ENCODE measurements at regions not wholly inside any gene's neighbourhood (a gene's known extent, or its start where the extent isn't known, plus 50 kb on each side); places are given as distances from the start of the nearest gene placed in this dataset.
A peak's percentile ranks its signal among the peaks of the same experiment; 100 is the strongest.
"Not testable (repeated sequence)": the region's sequence is repeated elsewhere in the genome, so short reads cannot be mapped to it uniquely, and the experiment has no call there.

GRCh38 chr13:73844986-73845385 is 289.2 kb downstream of the KLF12 start:
- no peak for DNase-seq

DNA sequence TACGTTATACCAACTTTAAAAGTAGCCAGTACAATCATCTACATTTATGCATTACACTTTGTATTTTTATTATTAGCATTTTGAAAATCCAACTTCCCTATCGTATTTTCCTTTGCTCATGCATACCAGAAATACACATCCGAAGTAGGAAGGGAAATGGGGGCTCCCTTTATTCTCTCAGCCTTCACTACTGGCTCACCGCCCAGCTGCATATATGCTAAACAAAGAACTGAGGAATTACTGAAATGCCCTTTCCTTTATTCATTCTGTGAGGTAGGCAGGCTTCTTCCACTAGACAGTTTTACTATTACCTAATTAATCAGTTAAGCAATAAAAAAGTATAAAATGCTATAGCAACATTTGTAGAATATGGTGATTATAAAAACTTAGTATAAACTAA is 291.6 kb downstream of the KLF12 start:
- no peak for DNase-seq

GRCh38 chr13:73842184-73842583 is 292.0 kb downstream of the KLF12 start:
- DNase-seq, result no peak

- no peak for DNase-seq
Observed at GRCh38 chr13:73837147-73837546, 297.1 kb downstream of the KLF12 start.

GRCh38 chr13:73835138-73835721 is 299.0 kb downstream of the KLF12 start:
- peak; percentile 14 to 22 for DNase-seq

DNA sequence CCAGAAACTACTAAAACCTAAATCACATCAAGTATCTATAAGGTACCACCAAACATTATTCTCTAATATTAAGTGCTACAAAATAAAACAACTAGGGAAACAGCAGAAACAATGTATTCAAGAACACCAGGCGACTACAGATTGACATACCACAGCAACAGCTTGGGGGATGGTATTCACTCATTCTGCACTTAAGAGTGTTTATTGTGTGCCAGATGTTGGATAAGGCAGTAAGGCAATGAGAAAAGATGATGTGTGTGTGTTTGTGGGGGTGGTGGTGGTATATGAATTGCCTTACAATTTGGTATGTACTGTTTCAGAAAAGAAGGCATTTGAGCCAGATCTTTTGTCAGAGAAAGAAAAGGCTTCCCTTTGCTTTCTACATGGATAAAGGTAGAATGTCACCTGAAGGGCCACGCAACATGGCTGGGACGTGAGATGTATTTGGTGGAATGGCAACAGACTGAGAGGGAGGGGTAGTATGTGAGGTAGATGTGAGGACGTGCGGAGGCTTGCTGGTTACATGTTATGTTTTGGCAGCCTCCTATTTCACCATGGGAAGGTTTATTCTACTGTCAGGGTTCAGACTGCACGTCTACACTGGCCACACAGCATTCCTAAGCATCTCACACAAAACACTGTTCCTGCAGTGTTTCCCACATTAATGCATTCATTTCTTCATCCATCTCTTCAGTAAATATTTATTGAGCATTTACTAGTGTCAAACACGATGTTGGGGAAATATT is 300.7 kb downstream of the KLF12 start:
- DNase-seq, result no peak

DNA sequence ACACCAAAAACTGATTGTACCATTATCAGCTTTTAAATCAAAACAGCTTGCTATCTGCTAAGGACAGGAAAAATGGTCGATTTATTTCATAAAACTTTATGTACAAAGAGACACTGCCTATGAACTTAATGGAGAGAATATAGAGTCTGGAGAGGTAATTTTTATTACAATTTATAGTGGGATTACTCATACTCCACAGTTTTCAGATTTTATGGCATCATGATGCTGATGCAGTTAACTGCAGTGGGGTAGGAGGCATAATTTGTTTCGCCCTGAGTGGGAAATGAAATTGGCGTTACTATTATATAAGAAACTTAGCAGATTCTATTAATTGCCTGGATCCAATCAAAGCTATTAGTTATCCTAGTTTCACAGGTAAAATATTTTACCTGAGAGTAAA is 301.4 kb downstream of the KLF12 start:
- DNase-seq, result no peak

GRCh38 chr13:73832128-73832588 is 302.0 kb downstream of the KLF12 start:
- DNase-seq, result no peak

- no peak for DNase-seq
Observed at GRCh38 chr13:73829416-73829815, 304.8 kb downstream of the KLF12 start.

GRCh38 chr13:73828811-73829210 is 305.4 kb downstream of the KLF12 start:
- no peak for DNase-seq

- DNase-seq, result no peak
Observed at GRCh38 chr13:73827434-73827833, 306.8 kb downstream of the KLF12 start.

- DNase-seq, result no peak
Observed at GRCh38 chr13:73825143-73825542, 309.1 kb downstream of the KLF12 start.

DNA sequence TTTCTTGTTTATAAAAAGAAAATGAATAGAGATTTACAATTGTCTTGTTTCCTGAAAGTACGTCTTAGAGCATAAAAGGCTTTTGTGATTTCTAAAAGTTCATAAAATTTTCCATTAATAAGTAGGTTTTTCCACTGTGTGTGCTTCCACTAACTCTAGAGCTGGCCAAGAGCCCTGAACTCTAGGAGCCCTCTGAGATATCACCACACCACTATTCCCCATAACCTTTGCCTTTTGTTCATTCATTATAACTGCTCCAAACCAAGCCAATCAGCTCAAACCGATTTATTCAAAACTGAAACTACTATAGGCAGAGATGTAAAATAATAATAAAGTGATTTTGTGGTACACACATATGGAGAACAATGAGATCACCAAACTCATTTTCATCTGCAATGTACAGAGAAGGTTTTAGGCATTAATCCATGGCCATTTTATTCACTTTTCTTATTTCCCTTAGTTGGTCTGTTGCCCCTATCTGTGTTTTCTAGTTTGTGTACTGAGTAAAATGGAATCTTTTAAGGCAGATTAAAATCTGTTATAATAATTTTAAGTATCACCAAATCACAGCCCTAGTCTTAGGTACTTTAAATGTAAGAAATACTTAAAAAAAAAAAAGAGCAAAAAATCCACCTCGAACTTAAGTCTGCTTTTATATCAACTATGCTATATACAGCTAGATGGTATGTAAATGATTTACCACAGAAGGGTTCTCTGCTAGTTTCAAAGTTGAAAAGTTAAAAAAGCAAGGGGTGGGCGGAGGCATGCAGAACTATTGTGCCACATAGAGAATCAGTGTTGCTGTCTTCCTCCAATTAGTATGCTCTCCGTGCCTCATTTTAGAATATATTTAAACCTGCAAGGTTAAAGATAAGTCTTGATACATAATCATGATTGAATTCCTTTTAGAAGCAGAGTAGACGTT is 311.3 kb downstream of the KLF12 start:
- no peak for DNase-seq

- no peak for DNase-seq
Observed at GRCh38 chr13:73820688-73821087, 313.5 kb downstream of the KLF12 start.

- DNase-seq, result no peak
Observed at GRCh38 chr13:73820285-73820684, 313.9 kb downstream of the KLF12 start.

GRCh38 chr13:73819711-73820110 is 314.5 kb downstream of the KLF12 start:
- no peak for DNase-seq

DNA sequence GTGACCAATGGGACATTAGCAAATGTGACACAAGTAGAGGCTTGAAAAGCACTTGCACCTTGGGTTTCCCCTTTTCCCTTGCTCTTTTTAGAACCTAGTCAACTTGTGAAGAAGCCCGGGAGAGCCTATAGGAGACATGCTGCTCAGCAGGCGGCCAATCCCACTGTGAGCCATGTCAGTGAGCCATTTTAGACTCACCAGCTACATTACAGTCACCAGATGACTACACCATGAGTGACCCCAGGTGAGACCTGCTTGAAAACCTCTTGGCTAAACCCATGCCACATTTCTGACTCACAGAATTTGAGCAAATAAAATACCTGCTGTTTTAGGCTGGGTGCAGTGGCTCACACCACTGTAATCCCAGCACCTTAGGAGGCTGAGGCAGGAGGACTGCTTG is 317.5 kb downstream of the KLF12 start:
- DNase-seq, result no peak

DNA sequence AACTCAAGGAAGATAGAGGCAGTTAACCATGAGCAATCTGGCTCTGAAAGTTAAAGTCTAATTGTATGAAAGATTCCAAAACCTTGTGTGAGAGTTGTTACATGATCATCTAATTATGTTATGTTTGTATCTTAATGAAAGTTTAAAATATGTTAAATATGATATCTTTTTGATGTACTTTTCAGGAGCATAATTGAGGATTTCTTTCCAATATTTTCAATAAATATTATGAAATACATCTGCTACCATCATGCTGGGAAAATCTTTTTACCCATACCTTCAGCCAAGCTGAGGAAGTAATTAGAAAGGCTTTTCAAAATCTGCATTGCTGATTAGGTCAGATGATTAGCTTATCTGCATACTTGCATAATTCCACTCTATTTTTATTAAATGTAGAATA is 318.4 kb downstream of the KLF12 start:
- no peak for DNase-seq

- DNase-seq, result no peak
Observed at GRCh38 chr13:73810647-73811046, 323.6 kb downstream of the KLF12 start.

GRCh38 chr13:73809561-73809960 is 324.6 kb downstream of the KLF12 start:
- DNase-seq, result no peak

DNA sequence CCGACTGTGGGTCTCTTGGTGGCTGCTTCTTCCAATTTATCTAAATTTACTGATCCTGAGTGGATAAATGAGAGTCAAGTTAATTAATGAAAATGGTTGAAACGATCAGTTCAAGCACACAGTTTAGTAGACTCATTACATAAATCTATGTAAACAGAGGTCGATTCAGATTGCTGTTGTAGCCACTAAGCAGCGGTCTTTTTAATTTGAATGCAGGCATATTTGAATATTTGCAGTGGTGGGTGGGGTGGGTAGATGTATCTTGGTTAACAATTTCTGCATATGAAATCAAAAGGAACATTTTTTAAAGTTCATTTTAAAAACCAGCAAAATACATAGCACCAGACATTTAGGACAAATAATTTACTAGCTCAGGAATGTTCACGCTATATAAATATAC is 325.9 kb downstream of the KLF12 start:
- DNase-seq, result no peak

DNA sequence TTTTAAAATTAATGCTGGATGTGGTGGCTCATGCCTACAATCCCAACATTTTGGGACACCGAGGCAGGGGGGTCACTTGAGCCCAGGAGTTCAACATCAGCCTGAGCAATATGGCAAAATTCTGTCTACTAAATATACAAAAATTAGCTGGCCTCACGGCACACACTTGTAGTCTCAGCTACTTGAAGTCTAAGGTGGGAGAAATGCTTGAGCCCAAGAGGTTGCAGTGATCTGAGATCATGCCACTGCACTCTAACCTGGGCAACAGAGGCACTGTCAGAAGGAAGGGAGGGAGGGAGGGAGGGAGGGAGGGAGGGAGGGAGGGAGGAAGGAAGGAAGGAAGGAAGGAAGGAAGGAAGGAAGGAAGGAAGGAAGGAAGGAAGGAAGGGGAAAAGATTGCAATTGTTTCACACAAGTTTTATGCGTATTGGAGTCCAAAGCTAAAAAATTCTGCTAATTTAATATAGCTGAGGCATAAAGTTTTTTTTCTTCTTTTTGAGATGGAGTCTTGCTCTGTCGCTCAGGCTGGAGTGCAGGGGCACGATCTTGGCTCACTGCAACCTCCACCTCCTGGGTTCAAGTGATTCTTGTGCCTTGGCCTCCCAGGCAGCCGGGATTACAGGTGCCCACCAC is 328.8 kb downstream of the KLF12 start:
- not testable (repeated sequence) for DNase-seq

All from right lung (tissue), 2 donors.